Left ventricle myocardium inferior (tissue), 1 donor: ENCODE measurements at regions not wholly inside any gene's neighbourhood (a gene's known extent, or its start where the extent isn't known, plus 50 kb on each side); places are given as distances from the start of the nearest gene placed in this dataset.

ENCODE experiments used
- DNase-seq: peaks from one replicate; pipeline ENCODE4 v3.0.0-alpha.2; 2020
- H3K27ac ChIP-seq: fragments of 200-600 bp; replicated peaks from 2 replicates; pipeline ENCODE4 v1.8.0; 2021
- H3K27me3 ChIP-seq: fragments of 200-600 bp; 2 replicates; pipeline ENCODE4 v1.8.0; 2021; ENCODE audit warnings: low read depth
- H3K36me3 ChIP-seq: fragments of 200-600 bp; 2 replicates; pipeline ENCODE4 v1.8.0; 2021
- H3K4me1 ChIP-seq: fragments of 200-600 bp; 2 replicates; pipeline ENCODE4 v1.8.0; 2021
- H3K4me3 ChIP-seq: fragments of 200-600 bp; 2 replicates; pipeline ENCODE4 v1.8.0; 2021; ENCODE audit warnings: mild to moderate bottlenecking, moderate library complexity
- H3K9me3 ChIP-seq: fragments of 200-600 bp; replicated peaks from 2 replicates; pipeline ENCODE4 v1.8.0; 2021
- CTCF ChIP-seq: fragments of 200-600 bp; IDR thresholded peaks from 2 replicates; pipeline ENCODE4 v1.8.0; 2021; ENCODE audit warnings: antibody characterized with exemption, mild to moderate bottlenecking, borderline replicate concordance
- intact Hi-C: fragments of 100-400 bp; cut with micrococcal nuclease; formaldehyde crosslinking; loops from one replicate; pipeline ENCODE4 v1.11.0; 2022
- donor health status: DM: no; HTN: yes; CAD: no; lungs with severe emphysema.

GRCh38 chr4:177879851-177880250 lies 437.6 kb upstream of the AGA start:
- Histone ChIP-seq H3K27me3 (no peaks in the 10 kb centered on the region), H3K9me3 (peaks cover 16% of the 10 kb centered on the region), H3K36me3 (no peaks in the 10 kb centered on the region), H3K4me3 (no peak overlapping the region), H3K4me1 (no peaks in the 10 kb centered on the region), H3K27ac (no peak overlapping the region)
- no peak for TF ChIP-seq CTCF
- intact Hi-C loops = no loop called here
- no peak for DNase-seq

- Histone ChIP-seq H3K36me3 (no peaks in the 10 kb centered on the region), H3K4me3 (no peak overlapping the region), H3K27ac (no peak overlapping the region), H3K4me1 (no peaks in the 10 kb centered on the region), H3K9me3 (no peaks in the 10 kb centered on the region), H3K27me3 (no peaks in the 10 kb centered on the region)
- no peak for TF ChIP-seq CTCF
- no peak for DNase-seq
- intact Hi-C loops = no loop called here
These were observed 452.9 kb upstream of the AGA start for GRCh38 chr4:177895136-177895535.

GRCh38 chr4:177901786-177902185 lies 459.5 kb upstream of the AGA start:
- intact Hi-C loops = no loop called here
- TF ChIP-seq CTCF = no peak
- Histone ChIP-seq H3K4me1 (no peaks in the 10 kb centered on the region), H3K36me3 (no peaks in the 10 kb centered on the region), H3K27me3 (no peaks in the 10 kb centered on the region), H3K9me3 (peaks cover 17% of the 10 kb centered on the region), H3K4me3 (no peak overlapping the region), H3K27ac (no peak overlapping the region)
- DNase-seq = no peak

- TF ChIP-seq CTCF = no peak
- Histone ChIP-seq H3K4me3 (no peak overlapping the region), H3K36me3 (no peaks in the 10 kb centered on the region), H3K27me3 (no peaks in the 10 kb centered on the region), H3K27ac (no peak overlapping the region), H3K4me1 (no peaks in the 10 kb centered on the region), H3K9me3 (peaks cover 17% of the 10 kb centered on the region)
- DNase-seq = no peak
- intact Hi-C loops = no loop called here
These were observed 460.1 kb upstream of the AGA start for GRCh38 chr4:177902386-177902785.

GRCh38 chr4:177907736-177908424 lies 465.6 kb upstream of the AGA start:
- no peaks in the 10 kb centered on the region for H3K27me3 ChIP-seq
- peak overlapping the region; percentile 18 for H3K27ac ChIP-seq
- no peak for TF ChIP-seq CTCF
- intact Hi-C loops = no loop called here
- peaks cover 5% of the 10 kb centered on the region for H3K4me1 ChIP-seq
- H3K36me3 ChIP-seq = no peaks in the 10 kb centered on the region
- peak overlapping the region; percentile 40 for H3K4me3 ChIP-seq
- H3K9me3 ChIP-seq = peaks cover 22% of the 10 kb centered on the region
- no peak for DNase-seq
